ENCODE measurements at regions not wholly inside any gene's neighbourhood (a gene's known extent, or its start where the extent isn't known, plus 50 kb on each side); places are given as distances from the start of the nearest gene placed in this dataset.

- H3K23me2 ChIP-seq (ENCODE audit: low read depth, low read length) = no peaks in the 10 kb centered on the region
- ChIA-PET CTCF (ENCODE audit: partially characterized antibody) (interaction anchor here (1.2 to 1.8 kb wide), 2 partner anchors 10 to 15 kb away, joined by 6 to 9 read pairs; no protein-coding TSS in a partner anchor), POLR2A (ENCODE audit: partially characterized antibody) (no interaction called here)
- H2AFZ ChIP-seq (ENCODE audit: low read length) = peak overlapping the region; percentile 74; the same call in 1 of the 2 replicates
- peaks cover 0 to 9% (median 7%) of the 10 kb centered on the region in 4 experiments; a peak in 6 of 7 replicates for H3K4me1 ChIP-seq (replicated peaks in 1 of 4; ENCODE audit: control insufficient read depth in 3 of 4, insufficient read depth in 4 of 4, low read length in 3 of 4)
- no peak overlapping the region for H3K27ac ChIP-seq (ENCODE audit: low read depth, low read length)
- no peak for FAIRE-seq
- peak overlapping the region; percentile 50; the same call in 1 of the 2 replicates for H2BK12ac ChIP-seq (ENCODE audit: low read depth, low read length)
- H2BK5ac ChIP-seq (ENCODE audit: low read depth, low read length) = no peak overlapping the region
- no peak overlapping the region for H4K5ac ChIP-seq (ENCODE audit: insufficient read length, low read depth, low read length)
- H3K36me3 ChIP-seq (ENCODE audit: control insufficient read depth in 2 of 4, insufficient read depth in 4 of 4, low read length in 3 of 4) = no peaks in the 10 kb centered on the region
- no peak overlapping the region for H2BK20ac ChIP-seq (ENCODE audit: low read length)
- WGBS, 2 experiments (ENCODE audit: extremely low coverage in 1 of 2, insufficient coverage in 1 of 2, insufficient read length in 1 of 2, insufficient replicate concordance in 2 of 2, low coverage in 1 of 2, low lambda C conversion rate in 2 of 2, missing lambda C conversion rate in 1 of 2) = 97% methylated on average over 20 of the region's 20 CpGs; no CpG with 5 or more reads in 1 of the 2 experiments
- no peak overlapping the region for H3K14ac ChIP-seq (ENCODE audit: insufficient read length)
- no peaks in the 10 kb centered on the region for H3K79me2 ChIP-seq (ENCODE audit: control insufficient read depth in 1 of 2, insufficient read depth in 2 of 2, low read length in 2 of 2)
- H3K4me2 ChIP-seq (ENCODE audit: insufficient read depth in 1 of 2, low read depth in 2 of 2, low read length in 2 of 2) = no peak overlapping the region
- H3K4me3 ChIP-seq (ENCODE audit: extremely low read depth in 1 of 4, insufficient read depth in 2 of 4, low read depth in 3 of 4, low read length in 4 of 4) = no peak overlapping the region
- peaks cover 0 to 5% of the 10 kb centered on the region in 2 experiments; a peak in 1 of 4 replicates for H3K9me3 ChIP-seq (ENCODE audit: insufficient read depth in 2 of 2, low read depth in 1 of 2, low read length in 1 of 2)
- DNase-seq (ENCODE audit: low read depth in 1 of 2, low spot score in 2 of 2) = no peak
- H3K4ac ChIP-seq (replicated peaks; ENCODE audit: insufficient read length, low read depth, low read length) = no peak overlapping the region
- H2AK5ac ChIP-seq (ENCODE audit: low read depth, low read length) = 0 out of 2 replicates have a peak overlapping the region, but pooled peaks have one; percentile 39
- H3K79me1 ChIP-seq (ENCODE audit: low read depth, low read length) = no peaks in the 10 kb centered on the region
- no peak overlapping the region for H2BK120ac ChIP-seq (replicated peaks; ENCODE audit: low read depth, low read length)
- peak overlapping the region; percentile 17; the same call in 1 of the 2 replicates for H3K18ac ChIP-seq (ENCODE audit: extremely low read depth, low read length)
- no peak overlapping the region for H4K91ac ChIP-seq (replicated peaks; ENCODE audit: insufficient read length, low read length)
- H3K9ac ChIP-seq (replicated peaks in 1 of 4; ENCODE audit: extremely low read depth in 1 of 4, low read depth in 3 of 4, low read length in 3 of 4) = no peak overlapping the region
- no peak overlapping the region for H2BK15ac ChIP-seq (ENCODE audit: low read length)
- no peak overlapping the region for H3K23ac ChIP-seq (ENCODE audit: insufficient read length)
- H3K56ac ChIP-seq (replicated peaks; ENCODE audit: insufficient read length, low read depth, low read length) = no peak overlapping the region
- H3K27me3 ChIP-seq (replicated peaks in 1 of 4; ENCODE audit: control insufficient read depth in 3 of 4, extremely low read depth in 1 of 4, insufficient read depth in 3 of 4, low read length in 3 of 4) = no peaks in the 10 kb centered on the region; a peak in 1 of 7 replicates
- H4K8ac ChIP-seq (ENCODE audit: extremely low read depth, insufficient read depth, low read length) = no peak overlapping the region
- no peaks in the 10 kb centered on the region for H4K20me1 ChIP-seq (replicated peaks in 1 of 2; ENCODE audit: control insufficient read depth in 1 of 2, insufficient read depth in 2 of 2, low read length in 2 of 2)
- TF ChIP-seq TBP (IDR thresholded peaks at IDR 0.05; ENCODE audit: low read depth, low read length) (no peak), TEAD4 (IDR thresholded peaks at IDR 0.05; ENCODE audit: low read depth, low read length) (no peak), POU5F1 (IDR thresholded peaks at IDR 0.05; ENCODE audit: low read depth, low read length) (no peak), CTCF (IDR thresholded peaks at IDR 0.05; ENCODE audit: control extremely low read depth in 1 of 3, insufficient read depth in 1 of 3, low read depth in 1 of 3, low read length in 3 of 3) (no peak), ZNF274 (IDR thresholded peaks at IDR 0.05; ENCODE audit: borderline replicate concordance, extremely low read depth, low read length) (no peak), TAF1 (IDR thresholded peaks at IDR 0.05; ENCODE audit: low read depth, low read length) (no peak), SIRT6 (IDR thresholded peaks at IDR 0.05; ENCODE audit: low read length) (no peak), BACH1 (IDR thresholded peaks at IDR 0.05; ENCODE audit: low read length) (no peak), NRF1 (IDR thresholded peaks at IDR 0.05; ENCODE audit: low read depth, low read length) (no peak), CHD1 (IDR thresholded peaks at IDR 0.05; ENCODE audit: low read depth, low read length) (no peak), SIX5 (IDR thresholded peaks at IDR 0.05; ENCODE audit: low read depth, low read length) (no peak), TCF12 (IDR thresholded peaks at IDR 0.05; ENCODE audit: low read depth, low read length) (no peak), RBBP5 (IDR thresholded peaks at IDR 0.05; ENCODE audit: borderline replicate concordance, low read depth, low read length) (no peak)
Observed at GRCh38 chr20:59470521-59470920, 133.8 kb upstream of the PHACTR3 start.
